IMR-90 (cell line): ENCODE measurements at regions not wholly inside any gene's neighbourhood (a gene's known extent, or its start where the extent isn't known, plus 50 kb on each side); places are given as distances from the start of the nearest gene placed in this dataset.

Experiments used
- ATAC-seq: fragments of 200-7000 bp; cut with Tn5 transposase; 2 replicates; pipeline ENCODE4 v1.9.1; 2020; ENCODE audit warnings: low read depth, mild to moderate bottlenecking, moderate library complexity
- BruUV-seq: library from RNA; stranded (reverse); fragments of 400-500 nt; replicated peaks from 2 replicates; lab custom pipeline; 2021; lab: Mats Ljungman, UMichigan
- CTCF ChIA-PET: fragments of 300-600 bp; formaldehyde crosslinking; extraction: SDS; loops from one replicate; lab custom pipeline; 2021; ENCODE audit warnings: antibody characterized with exemption; lab: Yijun Ruan, JAX
- POLR2A ChIA-PET: fragments of 300-600 bp; sonication (Branson Sonifier 250); formaldehyde crosslinking; loops from one replicate; lab custom pipeline; 2022; ENCODE audit warnings: antibody characterized with exemption; ENCODE audit not compliant: unreplicated experiment; lab: Charles Lee
- DNase-seq: peaks from one replicate; pipeline ENCODE4 v3.0.0; 2013
- H2AFZ ChIP-seq: replicated peaks from 2 replicates; pipeline ENCODE3; 2013; ENCODE audit warnings: low read length, mild to moderate bottlenecking; ENCODE audit not compliant: poor library complexity
- H2AK5ac ChIP-seq: 2 replicates; pipeline ENCODE4 v1.6.1; 2013; ENCODE audit warnings: low read depth, low read length, inconsistent platforms
- H2AK9ac ChIP-seq: replicated peaks from 2 replicates; pipeline ENCODE3; 2013; ENCODE audit warnings: mild to moderate bottlenecking, low read depth, low read length, moderate library complexity; ENCODE audit not compliant: poor library complexity
- H2BK120ac ChIP-seq: 2 replicates; pipeline ENCODE4 v1.6.1; 2013; ENCODE audit warnings: low read depth, low read length, inconsistent platforms
- H2BK15ac ChIP-seq: 3 replicates; pipeline ENCODE4 v1.6.1; 2013; ENCODE audit warnings: low read depth, low read length, inconsistent platforms
- H2BK20ac ChIP-seq: 2 replicates; pipeline ENCODE4 v1.6.1; 2013; ENCODE audit warnings: low read depth, mild to moderate bottlenecking, inconsistent platforms, low read length, moderate library complexity
- H2BK5ac ChIP-seq: 2 replicates; pipeline ENCODE4 v1.6.1; 2013; ENCODE audit warnings: mild to moderate bottlenecking, low read depth, low read length, inconsistent platforms; ENCODE audit not compliant: poor library complexity, severe bottlenecking
- H3K14ac ChIP-seq: replicated peaks from 2 replicates; pipeline ENCODE4 v1.6.1; 2013; ENCODE audit warnings: low read depth, low read length, inconsistent platforms
- H3K18ac ChIP-seq: 2 replicates; pipeline ENCODE4 v1.6.1; 2013; ENCODE audit warnings: low read depth, low read length, control low read depth
- H3K23ac ChIP-seq: 2 replicates; pipeline ENCODE4 v1.6.1; 2013; ENCODE audit warnings: low read depth, low read length, inconsistent platforms
- H3K27ac ChIP-seq: 2 replicates; pipeline ENCODE4 v1.5.1; 2013; ENCODE audit warnings: mild to moderate bottlenecking, control low read depth, low read length; ENCODE audit not compliant: insufficient read depth
- H3K27me3 ChIP-seq: 2 replicates; pipeline ENCODE4 v1.6.1; 2013; ENCODE audit warnings: low read length; ENCODE audit not compliant: control insufficient read depth, insufficient read depth
- H3K36me3 ChIP-seq: 2 replicates; pipeline ENCODE4 v1.6.1; 2013; ENCODE audit warnings: low read length, mixed read lengths; ENCODE audit not compliant: control insufficient read depth, insufficient read depth
- H3K4ac ChIP-seq: 2 replicates; pipeline ENCODE4 v1.6.1; 2013; ENCODE audit warnings: low read depth, low read length, inconsistent platforms
- H3K4me1 ChIP-seq: 2 replicates; pipeline ENCODE4 v1.6.1; 2013; ENCODE audit warnings: low read length, mixed read lengths; ENCODE audit not compliant: control insufficient read depth, insufficient read depth
- H3K4me2 ChIP-seq: 2 replicates; pipeline ENCODE4 v1.6.1; 2013; ENCODE audit warnings: low read depth, mild to moderate bottlenecking, control low read depth, low read length, moderate library complexity
- H3K4me3 ChIP-seq: 2 replicates; pipeline ENCODE4 v1.5.1; 2013; ENCODE audit warnings: low read depth, mild to moderate bottlenecking, control low read depth, low read length, moderate library complexity; ENCODE audit not compliant: insufficient read depth
- H3K56ac ChIP-seq: 2 replicates; pipeline ENCODE4 v1.6.1; 2013; ENCODE audit warnings: low read length, inconsistent platforms; ENCODE audit not compliant: insufficient read depth; ENCODE audit errors: extremely low read depth
- H3K79me1 ChIP-seq, 2 experiments: 2 replicates each; pipeline ENCODE4 v1.6.1; 2013; ENCODE audit warnings: low read length in 2 of 2, inconsistent platforms in 1 of 2, low read depth in 1 of 2
- H3K9ac ChIP-seq: 2 replicates; pipeline ENCODE4 v1.6.1; 2013; ENCODE audit warnings: low read depth, low read length, control low read depth
- H3K9me1 ChIP-seq: 2 replicates; pipeline ENCODE4 v1.6.1; 2013; ENCODE audit warnings: low read length, inconsistent platforms; ENCODE audit not compliant: insufficient read depth
- H3K9me3 ChIP-seq: 2 replicates; pipeline ENCODE4 v1.6.1; 2013; ENCODE audit warnings: low read length; ENCODE audit not compliant: control insufficient read depth, insufficient read depth
- H4K20me1 ChIP-seq: 2 replicates; pipeline ENCODE4 v1.6.1; 2013; ENCODE audit warnings: low read length, inconsistent platforms; ENCODE audit not compliant: insufficient read depth
- H4K5ac ChIP-seq: 2 replicates; pipeline ENCODE4 v1.6.1; 2013; ENCODE audit warnings: mild to moderate bottlenecking, low read depth, low read length, control low read depth
- H4K8ac ChIP-seq, 2 experiments: 2 replicates each; pipeline ENCODE4 v1.6.1; 2013; ENCODE audit warnings: low read depth in 2 of 2, low read length in 2 of 2, control low read depth in 1 of 2, inconsistent platforms in 1 of 2
- H4K91ac ChIP-seq: 2 replicates; pipeline ENCODE4 v1.6.1; 2013; ENCODE audit warnings: low read depth, low read length, inconsistent platforms; ENCODE audit not compliant: insufficient read depth
- BHLHE40 ChIP-seq: fragments of 150-350 bp; IDR thresholded peaks from 2 replicates; pipeline ENCODE4 v1.6.1; 2016; ENCODE audit warnings: mild to moderate bottlenecking, low read depth, low read length
- CEBPB ChIP-seq: IDR thresholded peaks from 2 replicates; pipeline ENCODE4 v1.6.1; 2012; ENCODE audit warnings: low read depth, low read length, improper control_type of control experiment
- CHD1 ChIP-seq: IDR thresholded peaks from 2 replicates; pipeline ENCODE4 v1.6.1; 2012; ENCODE audit warnings: low read depth, low read length, improper control_type of control experiment
- MXI1 ChIP-seq: IDR thresholded peaks from 2 replicates; pipeline ENCODE4 v1.6.1; 2012; ENCODE audit warnings: low read depth, mild to moderate bottlenecking, low read length, moderate library complexity, borderline replicate concordance
- POLR2A ChIP-seq: IDR thresholded peaks from 2 replicates; pipeline ENCODE4 v1.6.1; 2012; ENCODE audit warnings: mild to moderate bottlenecking, low read depth, low read length
- RAD21 ChIP-seq: IDR thresholded peaks from 2 replicates; pipeline ENCODE4 v1.6.1; 2012; ENCODE audit warnings: low read length, improper control_type of control experiment
- RCOR1 ChIP-seq: IDR thresholded peaks from 2 replicates; pipeline ENCODE4 v1.6.1; 2012; ENCODE audit warnings: mild to moderate bottlenecking, low read length, improper control_type of control experiment; ENCODE audit not compliant: insufficient replicate concordance
- RFX5 ChIP-seq: IDR thresholded peaks from 2 replicates; pipeline ENCODE4 v1.8.0; 2012; ENCODE audit warnings: low read depth, mild to moderate bottlenecking, low read length, moderate library complexity
- WGBS, 2 experiments: methylation state at CpG; one replicate each; pipeline versions ENCODE4 v1.1.5 to v1.1.7; 2013; ENCODE audit warnings: missing lambda C conversion rate in 2 of 2; ENCODE audit not compliant: insufficient read length in 1 of 2; ENCODE audit errors: extremely low coverage in 2 of 2; 5-methylcytosine and 5-hydroxymethylcytosine counted together
- dilution Hi-C: fragments of 300-500 bp; cut with HindIII; formaldehyde crosslinking; loops from one replicate; pipeline ENCODE4 v1.14.3; 2018; ENCODE audit warnings: low sequenced_read_pairs; ENCODE audit not compliant: unreplicated experiment
- in situ Hi-C: fragments of 300-500 bp; cut with MboI; formaldehyde crosslinking; loops from 3 replicates; pipeline ENCODE4 v1.14.3; 2019; ENCODE audit warnings: low sequenced_read_pairs, inconsistent platforms, mixed read lengths
- intact Hi-C: fragments of 100-400 bp; cut with micrococcal nuclease; formaldehyde crosslinking; loops from 2 replicates; pipeline ENCODE4 v1.10.0; 2022
- TF ChIP-seq, protein P1 (sequence below): fragments of 150-350 bp; IDR thresholded peaks from 2 replicates; pipeline ENCODE4 v1.6.1; 2016; ENCODE audit warnings: low read depth, mild to moderate bottlenecking, low read length, moderate library complexity, borderline replicate concordance
- TF ChIP-seq, protein P2 (sequence below): conservative IDR thresholded peaks from 2 replicates; pipeline ENCODE4 v1.5.1; 2012; ENCODE audit warnings: mild to moderate bottlenecking, low read depth, low read length, improper control_type of control experiment

DNA sequence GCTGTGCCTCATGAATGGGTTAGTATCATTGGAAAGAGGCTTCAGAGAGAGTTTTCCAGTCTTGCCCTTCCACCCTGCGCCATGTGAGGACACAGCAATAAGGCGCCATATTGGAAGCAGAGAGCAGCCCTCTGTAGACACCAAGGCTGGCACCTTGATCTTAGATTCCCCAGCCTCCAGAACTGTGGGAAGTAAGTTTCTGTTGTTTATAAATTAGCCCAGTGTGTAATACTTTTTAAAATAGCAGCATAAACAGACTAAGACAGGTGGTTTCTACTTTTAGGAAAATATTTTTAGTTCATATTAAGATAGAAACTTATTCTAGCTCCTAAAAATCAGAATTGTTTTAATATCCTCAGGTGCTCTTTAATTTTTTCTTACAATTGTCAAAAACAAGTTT is 117.9 kb downstream of the TM9SF2 start:
- Histone ChIP-seq H2BK20ac (no peak overlapping the region), H4K91ac (no peak overlapping the region), H3K79me1 (no peaks in the 10 kb centered on the region), H3K27me3 (peaks cover 14% of the 10 kb centered on the region), H3K4me1 (no peaks in the 10 kb centered on the region), H3K9me1 (no peaks in the 10 kb centered on the region), H2BK15ac (no peak overlapping the region), H3K4me3 (no peak overlapping the region), H3K9me3 (no peaks in the 10 kb centered on the region), H3K4ac (no peak overlapping the region), H2AFZ (no peak overlapping the region), H2BK5ac (no peak overlapping the region), H4K8ac (no peak overlapping the region), H3K23ac (no peak overlapping the region), H3K27ac (no peak overlapping the region), H4K5ac (no peak overlapping the region), H2AK5ac (no peak overlapping the region), H3K36me3 (no peaks in the 10 kb centered on the region), H3K14ac (no peak overlapping the region), H3K4me2 (no peak overlapping the region), H2AK9ac (no peak overlapping the region), H4K20me1 (no peaks in the 10 kb centered on the region), H2BK120ac (no peak overlapping the region), H3K56ac (no peak overlapping the region), H3K18ac (no peak overlapping the region), H3K9ac (no peak overlapping the region)
- ChIA-PET POLR2A (no interaction called here), CTCF (no interaction called here)
- ATAC-seq, result no peak
- in situ Hi-C loops (no loop called here), intact Hi-C loops (loop anchor here (5.0 kb wide), 1 partner anchor 177 kb away; no protein-coding TSS in a partner anchor), dilution Hi-C loops (no loop called here)
- DNase-seq, result no peak
- BruUV-seq, result no TSS peak
- WGBS, 2 experiments, result no CpG with 5 or more reads among the region's 2 CpGs
- no peak for TF ChIP-seq RCOR1
- TF ChIP-seq, protein P1, sequence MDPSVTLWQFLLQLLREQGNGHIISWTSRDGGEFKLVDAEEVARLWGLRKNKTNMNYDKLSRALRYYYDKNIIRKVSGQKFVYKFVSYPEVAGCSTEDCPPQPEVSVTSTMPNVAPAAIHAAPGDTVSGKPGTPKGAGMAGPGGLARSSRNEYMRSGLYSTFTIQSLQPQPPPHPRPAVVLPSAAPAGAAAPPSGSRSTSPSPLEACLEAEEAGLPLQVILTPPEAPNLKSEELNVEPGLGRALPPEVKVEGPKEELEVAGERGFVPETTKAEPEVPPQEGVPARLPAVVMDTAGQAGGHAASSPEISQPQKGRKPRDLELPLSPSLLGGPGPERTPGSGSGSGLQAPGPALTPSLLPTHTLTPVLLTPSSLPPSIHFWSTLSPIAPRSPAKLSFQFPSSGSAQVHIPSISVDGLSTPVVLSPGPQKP, result no peak
- TF ChIP-seq CEBPB, result no peak
- no peak for TF ChIP-seq CHD1
- no peak for TF ChIP-seq POLR2A
- no peak for TF ChIP-seq RAD21
- no peak for TF ChIP-seq RFX5
- no peak for TF ChIP-seq BHLHE40
- TF ChIP-seq, protein P2, sequence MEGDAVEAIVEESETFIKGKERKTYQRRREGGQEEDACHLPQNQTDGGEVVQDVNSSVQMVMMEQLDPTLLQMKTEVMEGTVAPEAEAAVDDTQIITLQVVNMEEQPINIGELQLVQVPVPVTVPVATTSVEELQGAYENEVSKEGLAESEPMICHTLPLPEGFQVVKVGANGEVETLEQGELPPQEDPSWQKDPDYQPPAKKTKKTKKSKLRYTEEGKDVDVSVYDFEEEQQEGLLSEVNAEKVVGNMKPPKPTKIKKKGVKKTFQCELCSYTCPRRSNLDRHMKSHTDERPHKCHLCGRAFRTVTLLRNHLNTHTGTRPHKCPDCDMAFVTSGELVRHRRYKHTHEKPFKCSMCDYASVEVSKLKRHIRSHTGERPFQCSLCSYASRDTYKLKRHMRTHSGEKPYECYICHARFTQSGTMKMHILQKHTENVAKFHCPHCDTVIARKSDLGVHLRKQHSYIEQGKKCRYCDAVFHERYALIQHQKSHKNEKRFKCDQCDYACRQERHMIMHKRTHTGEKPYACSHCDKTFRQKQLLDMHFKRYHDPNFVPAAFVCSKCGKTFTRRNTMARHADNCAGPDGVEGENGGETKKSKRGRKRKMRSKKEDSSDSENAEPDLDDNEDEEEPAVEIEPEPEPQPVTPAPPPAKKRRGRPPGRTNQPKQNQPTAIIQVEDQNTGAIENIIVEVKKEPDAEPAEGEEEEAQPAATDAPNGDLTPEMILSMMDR, result no peak
- no peak for TF ChIP-seq MXI1
